ENCODE measurements at regions not wholly inside any gene's neighbourhood (a gene's known extent, or its start where the extent isn't known, plus 50 kb on each side); places are given as distances from the start of the nearest gene placed in this dataset.

GRCh38 chr11:62044639-62045121, 77.2 kb upstream of the FTH1 start:
- no peak for TF ChIP-seq CTCF (IDR thresholded peaks at IDR 0.05)
- TF ChIP-seq POLR2AphosphoS5 (IDR thresholded peaks at IDR 0.05): no peak

Measured in upper lobe of left lung (tissue), 4 donors.